ENCODE measurements at regions not wholly inside any gene's neighbourhood (a gene's known extent, or its start where the extent isn't known, plus 50 kb on each side); places are given as distances from the start of the nearest gene placed in this dataset.

DNA sequence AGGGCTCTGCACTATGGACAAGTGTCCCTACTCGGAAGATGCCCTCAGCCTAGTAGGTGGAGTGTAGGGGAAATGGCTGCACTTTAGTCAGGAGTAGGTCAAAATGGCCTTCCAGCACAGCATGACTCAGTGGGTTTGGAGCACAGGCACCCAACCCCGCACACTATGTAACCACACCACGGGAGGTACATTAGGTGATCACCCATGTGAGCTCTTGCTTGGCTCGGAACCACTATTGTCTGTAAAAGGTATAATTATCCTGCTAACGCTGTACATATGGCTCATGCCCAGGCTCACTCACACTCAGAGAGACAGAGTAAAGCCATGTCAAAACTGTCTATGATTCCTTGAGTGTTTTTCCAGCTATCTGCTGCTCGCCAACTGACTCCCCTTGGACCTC, 156.9 kb upstream of the DACH1 start:
- TF ChIP-seq POLR2A (IDR thresholded peaks at IDR 0.05) = no peak
- TF ChIP-seq, protein P1, sequence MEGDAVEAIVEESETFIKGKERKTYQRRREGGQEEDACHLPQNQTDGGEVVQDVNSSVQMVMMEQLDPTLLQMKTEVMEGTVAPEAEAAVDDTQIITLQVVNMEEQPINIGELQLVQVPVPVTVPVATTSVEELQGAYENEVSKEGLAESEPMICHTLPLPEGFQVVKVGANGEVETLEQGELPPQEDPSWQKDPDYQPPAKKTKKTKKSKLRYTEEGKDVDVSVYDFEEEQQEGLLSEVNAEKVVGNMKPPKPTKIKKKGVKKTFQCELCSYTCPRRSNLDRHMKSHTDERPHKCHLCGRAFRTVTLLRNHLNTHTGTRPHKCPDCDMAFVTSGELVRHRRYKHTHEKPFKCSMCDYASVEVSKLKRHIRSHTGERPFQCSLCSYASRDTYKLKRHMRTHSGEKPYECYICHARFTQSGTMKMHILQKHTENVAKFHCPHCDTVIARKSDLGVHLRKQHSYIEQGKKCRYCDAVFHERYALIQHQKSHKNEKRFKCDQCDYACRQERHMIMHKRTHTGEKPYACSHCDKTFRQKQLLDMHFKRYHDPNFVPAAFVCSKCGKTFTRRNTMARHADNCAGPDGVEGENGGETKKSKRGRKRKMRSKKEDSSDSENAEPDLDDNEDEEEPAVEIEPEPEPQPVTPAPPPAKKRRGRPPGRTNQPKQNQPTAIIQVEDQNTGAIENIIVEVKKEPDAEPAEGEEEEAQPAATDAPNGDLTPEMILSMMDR (IDR thresholded peaks at IDR 0.05) = no peak

Data from esophagus squamous epithelium (tissue), 4 donors.